CD14-positive monocyte (primary cell): ENCODE measurements at regions not wholly inside any gene's neighbourhood (a gene's known extent, or its start where the extent isn't known, plus 50 kb on each side); places are given as distances from the start of the nearest gene placed in this dataset.

Experiments
- DNase-seq, 3 donors: peaks; one replicate each; pipeline ENCODE4 v3.0.0-alpha.2; 2011 to 2022
- H2AFZ ChIP-seq: 2 replicates; pipeline ENCODE4 v1.6.0; 2012; ENCODE audit warnings: mild to moderate bottlenecking, low read depth, low read length, inconsistent platforms; ENCODE audit not compliant: insufficient read depth, poor library complexity, severe bottlenecking
- H3K27ac ChIP-seq, 2 donors: 1 replicate in 1 of 2; 2 replicates in 1 of 2; pipeline ENCODE4 v1.5.1; 2012 to 2013; ENCODE audit warnings: low read length in 2 of 2, control low read depth in 1 of 2, inconsistent platforms in 1 of 2, low read depth in 1 of 2, mild to moderate bottlenecking in 1 of 2
- H3K27me3 ChIP-seq, 2 donors: one replicate each; pipeline versions ENCODE4 v1.6.0 to v1.6.1; 2011 to 2013; ENCODE audit warnings: low read length in 2 of 2; ENCODE audit not compliant: control insufficient read depth in 2 of 2, insufficient read depth in 2 of 2
- H3K36me3 ChIP-seq, 2 donors: replicated peaks in 1 of 2; 1 replicate in 1 of 2; 2 replicates in 1 of 2; pipeline versions ENCODE4 v1.5.1 to v1.6.1; 2012 to 2013; ENCODE audit warnings: low read length in 2 of 2, control low read depth in 1 of 2, inconsistent platforms in 1 of 2, mild to moderate bottlenecking in 1 of 2; ENCODE audit not compliant: insufficient read depth in 2 of 2, control insufficient read depth in 1 of 2
- H3K4me1 ChIP-seq, 2 donors: 1 replicate in 1 of 2; 2 replicates in 1 of 2; pipeline versions ENCODE4 v1.5.1 to v1.6.1; 2012 to 2013; ENCODE audit warnings: low read length in 2 of 2, control low read depth in 1 of 2, inconsistent platforms in 1 of 2, mild to moderate bottlenecking in 1 of 2, moderate library complexity in 1 of 2; ENCODE audit not compliant: insufficient read depth in 2 of 2, control insufficient read depth in 1 of 2
- H3K4me2 ChIP-seq: replicated peaks from 2 replicates; pipeline ENCODE3; 2012; ENCODE audit warnings: low read length, moderate library complexity, mild to moderate bottlenecking; ENCODE audit not compliant: poor library complexity, severe bottlenecking; ENCODE audit errors: extremely low read depth
- H3K4me3 ChIP-seq, 3 experiments: fragments of 200-600 bp in 1 of 3; sonication (generic) in 1 of 3; replicated peaks in 1 of 3; 1 replicate in 2 of 3; 2 replicates in 1 of 3; pipeline ENCODE4 v1.5.1; 2011 to 2013; ENCODE audit warnings: low read length in 3 of 3, mild to moderate bottlenecking in 3 of 3, control low read depth in 2 of 3, low read depth in 2 of 3, inconsistent platforms in 1 of 3, moderate library complexity in 1 of 3
- H3K79me2 ChIP-seq: 2 replicates; pipeline ENCODE4 v1.6.0; 2012; ENCODE audit warnings: mild to moderate bottlenecking, control low read depth, inconsistent platforms, low read length, moderate library complexity; ENCODE audit not compliant: insufficient read depth
- H3K9ac ChIP-seq: 2 replicates; pipeline ENCODE4 v1.6.0; 2017; ENCODE audit warnings: low read length, mild to moderate bottlenecking; ENCODE audit not compliant: insufficient read depth, poor library complexity, severe bottlenecking
- H3K9me3 ChIP-seq, 2 donors: replicated peaks in 1 of 2; 1 replicate in 1 of 2; 2 replicates in 1 of 2; pipeline versions ENCODE4 v1.5.1 to v1.6.1; 2012 to 2013; ENCODE audit warnings: low read length in 2 of 2, control low read depth in 1 of 2; ENCODE audit not compliant: control insufficient read depth in 1 of 2, insufficient read depth in 1 of 2
- H4K20me1 ChIP-seq: 2 replicates; pipeline ENCODE4 v1.6.0; 2012; ENCODE audit warnings: mild to moderate bottlenecking, low read length, control low read depth, moderate library complexity; ENCODE audit not compliant: insufficient read depth
- H3K27ac Mint-ChIP-seq, 7 donors: one replicate each; pipeline ENCODE4 v1.8.0; 2020; ENCODE audit warnings: mild to moderate bottlenecking in 7 of 7, mixed read lengths in 7 of 7, moderate library complexity in 6 of 7, inconsistent platforms in 2 of 7
- H3K27me3 Mint-ChIP-seq, 3 donors: one replicate each; pipeline ENCODE4 v1.8.0; 2021 to 2022; ENCODE audit warnings: low read depth in 3 of 3, mild to moderate bottlenecking in 3 of 3, mixed read lengths in 3 of 3, moderate library complexity in 3 of 3, inconsistent platforms in 1 of 3
- H3K36me3 Mint-ChIP-seq, 2 donors: one replicate each; pipeline ENCODE4 v1.8.0; 2020; ENCODE audit warnings: mixed read lengths in 2 of 2, inconsistent platforms in 1 of 2, mild to moderate bottlenecking in 1 of 2
- H3K4me1 Mint-ChIP-seq: one replicate; pipeline ENCODE4 v1.8.0; 2020; ENCODE audit warnings: mild to moderate bottlenecking, mixed read lengths
- H3K4me3 Mint-ChIP-seq, 2 donors: one replicate each; pipeline ENCODE4 v1.8.0; 2020; ENCODE audit warnings: mild to moderate bottlenecking in 2 of 2, mixed read lengths in 2 of 2, moderate library complexity in 1 of 2
- H3K9me3 Mint-ChIP-seq, 7 donors: one replicate each; pipeline ENCODE4 v1.8.0; 2020 to 2022; ENCODE audit warnings: mixed read lengths in 7 of 7, mild to moderate bottlenecking in 6 of 7, moderate library complexity in 6 of 7, inconsistent platforms in 2 of 7
- WGBS: methylation state at CpG from one replicate; pipeline ENCODE4 v1.1.5; 2013; ENCODE audit warnings: missing lambda C conversion rate; ENCODE audit not compliant: insufficient coverage; 5-methylcytosine and 5-hydroxymethylcytosine counted together
- intact Hi-C, 2 donors: fragments of 100-400 bp; cut with micrococcal nuclease; formaldehyde crosslinking; loops; one replicate each; pipeline versions ENCODE4 v1.15.0 to v1.15.1; 2023
- TF ChIP-seq, protein P1 (sequence below): fragments of 200-600 bp; IDR thresholded peaks from one replicate; pipeline ENCODE4 v1.8.0; 2022; ENCODE audit warnings: antibody characterized with exemption, mild to moderate bottlenecking

- H3K4me3 Mint-ChIP-seq, result no peak overlapping the region
These were observed 229.1 kb upstream of the C11orf87 start for GRCh38 chr11:109192864-109193263.

DNA sequence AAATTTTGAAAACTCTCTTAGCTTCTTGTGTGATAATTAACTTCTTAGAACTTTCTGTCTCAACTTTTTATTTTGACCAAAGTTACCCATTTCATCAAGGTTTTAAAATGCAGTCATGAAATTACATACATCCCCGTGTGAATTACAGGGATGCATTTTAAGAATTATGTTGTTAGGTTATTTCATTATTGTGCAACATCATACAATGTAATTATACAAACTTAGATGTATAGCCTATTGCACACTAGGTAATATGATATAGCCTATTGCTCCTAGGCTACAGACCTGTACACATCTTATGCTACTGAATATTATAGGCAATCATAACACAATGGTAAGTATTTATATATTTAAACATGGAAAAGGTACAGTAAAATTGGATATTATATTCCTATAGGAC is 228.1 kb upstream of the C11orf87 start:
- intact Hi-C loops, result no loop called here
- Mint-ChIP-seq H3K9me3 (peaks cover 9 to 31% (median 12%) of the 10 kb centered on the region in 7 donors), H3K4me3 (no peak overlapping the region), H3K4me1 (peaks cover 3% of the 10 kb centered on the region), H3K27me3 (peaks cover 0 to 1% (median 0%) of the 10 kb centered on the region in 3 donors), H3K36me3 (no peaks in the 10 kb centered on the region), H3K27ac (no peak overlapping the region)
- H3K27ac ChIP-seq, result no peak overlapping the region
- no peak for DNase-seq
- H3K36me3 ChIP-seq, result no peaks in the 10 kb centered on the region
- H3K79me2 ChIP-seq, result no peaks in the 10 kb centered on the region
- H3K27me3 ChIP-seq, result no peaks in the 10 kb centered on the region
- H3K9me3 ChIP-seq, result peaks cover 0 to 9% of the 10 kb centered on the region in 2 donors
- no peak overlapping the region for H3K9ac ChIP-seq
- no peak overlapping the region for H3K4me3 ChIP-seq
- H4K20me1 ChIP-seq, result no peaks in the 10 kb centered on the region
- TF ChIP-seq, protein P1, sequence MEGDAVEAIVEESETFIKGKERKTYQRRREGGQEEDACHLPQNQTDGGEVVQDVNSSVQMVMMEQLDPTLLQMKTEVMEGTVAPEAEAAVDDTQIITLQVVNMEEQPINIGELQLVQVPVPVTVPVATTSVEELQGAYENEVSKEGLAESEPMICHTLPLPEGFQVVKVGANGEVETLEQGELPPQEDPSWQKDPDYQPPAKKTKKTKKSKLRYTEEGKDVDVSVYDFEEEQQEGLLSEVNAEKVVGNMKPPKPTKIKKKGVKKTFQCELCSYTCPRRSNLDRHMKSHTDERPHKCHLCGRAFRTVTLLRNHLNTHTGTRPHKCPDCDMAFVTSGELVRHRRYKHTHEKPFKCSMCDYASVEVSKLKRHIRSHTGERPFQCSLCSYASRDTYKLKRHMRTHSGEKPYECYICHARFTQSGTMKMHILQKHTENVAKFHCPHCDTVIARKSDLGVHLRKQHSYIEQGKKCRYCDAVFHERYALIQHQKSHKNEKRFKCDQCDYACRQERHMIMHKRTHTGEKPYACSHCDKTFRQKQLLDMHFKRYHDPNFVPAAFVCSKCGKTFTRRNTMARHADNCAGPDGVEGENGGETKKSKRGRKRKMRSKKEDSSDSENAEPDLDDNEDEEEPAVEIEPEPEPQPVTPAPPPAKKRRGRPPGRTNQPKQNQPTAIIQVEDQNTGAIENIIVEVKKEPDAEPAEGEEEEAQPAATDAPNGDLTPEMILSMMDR, result no peak
- no peak overlapping the region for H3K4me2 ChIP-seq
- H3K4me1 ChIP-seq, result peaks cover 0 to 3% of the 10 kb centered on the region in 2 donors
- no peak overlapping the region for H2AFZ ChIP-seq
- no CpG with 5 or more reads among the region's 1 CpG for WGBS

More at GRCh38 chr11:109192864-109193263, 229.1 kb upstream of the C11orf87 start:
- WGBS, result 98% methylated on average over 6 of the region's 6 CpGs
- Mint-ChIP-seq H3K4me1 (peaks cover 2% of the 10 kb centered on the region), H3K27me3 (peaks cover 0 to 1% (median 0%) of the 10 kb centered on the region in 3 donors), H3K36me3 (no peaks in the 10 kb centered on the region), H3K9me3 (peaks cover 9 to 31% (median 15%) of the 10 kb centered on the region in 7 donors), H3K27ac (no peak overlapping the region)
- Histone ChIP-seq H3K79me2 (no peaks in the 10 kb centered on the region), H3K4me1 (peaks cover 0 to under 1% of the 10 kb centered on the region in 2 donors), H2AFZ (no peak overlapping the region), H3K9me3 (peaks cover 0 to 11% of the 10 kb centered on the region in 2 donors), H3K27ac (no peak overlapping the region), H4K20me1 (no peaks in the 10 kb centered on the region), H3K27me3 (no peaks in the 10 kb centered on the region), H3K4me3 (no peak overlapping the region), H3K36me3 (no peaks in the 10 kb centered on the region), H3K9ac (no peak overlapping the region), H3K4me2 (no peak overlapping the region)
- intact Hi-C loops, result no loop called here
- TF ChIP-seq, protein P1, result no peak
- no peak for DNase-seq
